ENCODE measurements at regions not wholly inside any gene's neighbourhood (a gene's known extent, or its start where the extent isn't known, plus 50 kb on each side); places are given as distances from the start of the nearest gene placed in this dataset.
"Not testable (repeated sequence)": the region's sequence is repeated elsewhere in the genome, so short reads cannot be mapped to it uniquely, and the experiment has no call there.

GRCh38 chr11:24247846-24248245 is 249.0 kb upstream of the LUZP2 start:
- Mint-ChIP-seq H3K9me3 (peaks cover 8% of the 10 kb centered on the region), H3K27me3 (ENCODE audit: low read depth) (no peaks in the 10 kb centered on the region), H3K4me3 (no peak overlapping the region), H3K4me1 (peaks cover 10% of the 10 kb centered on the region), H3K36me3 (no peaks in the 10 kb centered on the region), H3K27ac (no peak overlapping the region)
- TF ChIP-seq CTCF (IDR thresholded peaks at IDR 0.05; ENCODE audit: unreplicated experiment) = no peak
- no peak for DNase-seq (ENCODE audit: low spot score in 2 of 2, unreplicated experiment in 2 of 2)

GRCh38 chr11:24249921-24250320 is 246.9 kb upstream of the LUZP2 start:
- H3K27ac Mint-ChIP-seq = no peak overlapping the region
- H3K9me3 Mint-ChIP-seq = no peaks in the 10 kb centered on the region
- no peak overlapping the region for H3K4me3 Mint-ChIP-seq
- peaks cover 12% of the 10 kb centered on the region for H3K4me1 Mint-ChIP-seq
- no peaks in the 10 kb centered on the region for H3K36me3 Mint-ChIP-seq
- H3K27me3 Mint-ChIP-seq (ENCODE audit: low read depth) = no peaks in the 10 kb centered on the region
- TF ChIP-seq CTCF (IDR thresholded peaks at IDR 0.05; ENCODE audit: unreplicated experiment) = no peak
- DNase-seq (ENCODE audit: low spot score in 2 of 2, unreplicated experiment in 2 of 2) = no peak

- no peak overlapping the region for H3K27ac Mint-ChIP-seq
- no peaks in the 10 kb centered on the region for H3K36me3 Mint-ChIP-seq
- peaks cover 2% of the 10 kb centered on the region for H3K4me1 Mint-ChIP-seq
- TF ChIP-seq CTCF (IDR thresholded peaks at IDR 0.05; ENCODE audit: unreplicated experiment) = no peak
- no peaks in the 10 kb centered on the region for H3K9me3 Mint-ChIP-seq
- no peak for DNase-seq (ENCODE audit: low spot score in 2 of 2, unreplicated experiment in 2 of 2)
- no peaks in the 10 kb centered on the region for H3K27me3 Mint-ChIP-seq (ENCODE audit: low read depth)
- no peak overlapping the region for H3K4me3 Mint-ChIP-seq
Measured at GRCh38 chr11:24253237-24253760, 243.6 kb upstream of the LUZP2 start.

GRCh38 chr11:24264868-24265267 is 232.0 kb upstream of the LUZP2 start:
- no peaks in the 10 kb centered on the region for H3K27me3 Mint-ChIP-seq (ENCODE audit: low read depth)
- no peak for TF ChIP-seq CTCF (IDR thresholded peaks at IDR 0.05; ENCODE audit: unreplicated experiment)
- H3K4me3 Mint-ChIP-seq = no peak overlapping the region
- H3K27ac Mint-ChIP-seq = no peak overlapping the region
- DNase-seq (ENCODE audit: low spot score in 2 of 2, unreplicated experiment in 2 of 2) = no peak
- no peaks in the 10 kb centered on the region for H3K36me3 Mint-ChIP-seq
- peaks cover 12% of the 10 kb centered on the region for H3K9me3 Mint-ChIP-seq
- peaks cover 1% of the 10 kb centered on the region for H3K4me1 Mint-ChIP-seq

GRCh38 chr11:24267014-24267413 is 229.8 kb upstream of the LUZP2 start:
- H3K27me3 Mint-ChIP-seq (ENCODE audit: low read depth) = no peaks in the 10 kb centered on the region
- no peak overlapping the region for H3K27ac Mint-ChIP-seq
- H3K4me1 Mint-ChIP-seq = peaks cover 1% of the 10 kb centered on the region
- no peak overlapping the region for H3K4me3 Mint-ChIP-seq
- H3K9me3 Mint-ChIP-seq = peaks cover 12% of the 10 kb centered on the region
- DNase-seq (ENCODE audit: low spot score in 2 of 2, unreplicated experiment in 2 of 2) = no peak
- TF ChIP-seq CTCF (IDR thresholded peaks at IDR 0.05; ENCODE audit: unreplicated experiment) = no peak
- no peaks in the 10 kb centered on the region for H3K36me3 Mint-ChIP-seq

- Mint-ChIP-seq H3K36me3 (no peaks in the 10 kb centered on the region), H3K4me3 (no peak overlapping the region), H3K9me3 (peaks cover 17% of the 10 kb centered on the region), H3K27ac (no peak overlapping the region), H3K27me3 (ENCODE audit: low read depth) (no peaks in the 10 kb centered on the region), H3K4me1 (peaks cover 1% of the 10 kb centered on the region)
- TF ChIP-seq CTCF (IDR thresholded peaks at IDR 0.05; ENCODE audit: unreplicated experiment) = no peak
- no peak for DNase-seq (ENCODE audit: low spot score in 2 of 2, unreplicated experiment in 2 of 2)
Measured at GRCh38 chr11:24271798-24272197, 225.1 kb upstream of the LUZP2 start.

- H3K4me1 Mint-ChIP-seq; H3K27ac Mint-ChIP-seq; DNase-seq (ENCODE audit: low spot score in 2 of 2, unreplicated experiment in 2 of 2); H3K27me3 Mint-ChIP-seq (ENCODE audit: low read depth); H3K4me3 Mint-ChIP-seq; H3K36me3 Mint-ChIP-seq: not testable (repeated sequence)
- peaks cover 11% of the 10 kb centered on the region for H3K9me3 Mint-ChIP-seq
Measured at GRCh38 chr11:24274214-24274781, 222.6 kb upstream of the LUZP2 start.
